Ovary (tissue), 3 donors: ENCODE measurements at regions not wholly inside any gene's neighbourhood (a gene's known extent, or its start where the extent isn't known, plus 50 kb on each side); places are given as distances from the start of the nearest gene placed in this dataset.

ENCODE experiments used
- CTCF ChIP-seq, 3 donors: fragments of 450-650 bp in 2 of 3; fragments of 200-600 bp in 1 of 3; IDR thresholded peaks; one replicate each; pipeline versions ENCODE4 v1.5.1 to v1.8.0; 2016 to 2022; ENCODE audit warnings: antibody characterized with exemption in 3 of 3, mild to moderate bottlenecking in 1 of 3
- EP300 ChIP-seq: sonication (generic); formaldehyde crosslinking; IDR thresholded peaks from one replicate; pipeline ENCODE4 v1.6.1; 2017; ENCODE audit warnings: antibody characterized with exemption
- POLR2A ChIP-seq: fragments of 450-650 bp; IDR thresholded peaks from one replicate; pipeline ENCODE4 v1.6.1; 2017; ENCODE audit warnings: antibody characterized with exemption, mild to moderate bottlenecking, moderate library complexity
- donor health status: DM: no; HTN: no; CAD: no.

GRCh38 chr12:84247931-84248330 lies 664.7 kb downstream of the SLC6A15 start:
- TF ChIP-seq POLR2A (no peak), CTCF (IDR thresholded peaks at IDR 0.05) (no peak), EP300 (no peak)
